ENCODE measurements at regions not wholly inside any gene's neighbourhood (a gene's known extent, or its start where the extent isn't known, plus 50 kb on each side); places are given as distances from the start of the nearest gene placed in this dataset.

GRCh38 chr13:44323754-44324153 lies 49.9 kb upstream of the SERP2 start:
- no peak for TF ChIP-seq TCF12 (IDR thresholded peaks at IDR 0.05; ENCODE audit: low read depth)
- no peak for TF ChIP-seq FOXM1 (IDR thresholded peaks at IDR 0.05; ENCODE audit: borderline replicate concordance, low read depth)
- no peak for TF ChIP-seq NFIC (IDR thresholded peaks at IDR 0.05)
- no peak for TF ChIP-seq EGR1 (IDR thresholded peaks at IDR 0.05)
- TF ChIP-seq TAF1 (IDR thresholded peaks at IDR 0.05; ENCODE audit: low read depth), result no peak
- no peak for TF ChIP-seq CEBPB (IDR thresholded peaks at IDR 0.05)
- TF ChIP-seq ZBTB7A (IDR thresholded peaks at IDR 0.05; ENCODE audit: low read depth), result no peak
- TF ChIP-seq CREB1 (IDR thresholded peaks at IDR 0.05; ENCODE audit: low read depth), result no peak
- TF ChIP-seq, protein P1, sequence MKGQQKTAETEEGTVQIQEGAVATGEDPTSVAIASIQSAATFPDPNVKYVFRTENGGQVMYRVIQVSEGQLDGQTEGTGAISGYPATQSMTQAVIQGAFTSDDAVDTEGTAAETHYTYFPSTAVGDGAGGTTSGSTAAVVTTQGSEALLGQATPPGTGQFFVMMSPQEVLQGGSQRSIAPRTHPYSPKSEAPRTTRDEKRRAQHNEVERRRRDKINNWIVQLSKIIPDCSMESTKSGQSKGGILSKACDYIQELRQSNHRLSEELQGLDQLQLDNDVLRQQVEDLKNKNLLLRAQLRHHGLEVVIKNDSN (IDR thresholded peaks at IDR 0.05), result no peak
- TF ChIP-seq YY1 (IDR thresholded peaks at IDR 0.05; ENCODE audit: low read depth), result no peak
- TF ChIP-seq RAD21 (IDR thresholded peaks at IDR 0.05; ENCODE audit: low read depth), result no peak
- TF ChIP-seq TEAD4 (IDR thresholded peaks at IDR 0.05), result no peak
- TF ChIP-seq MAX (IDR thresholded peaks at IDR 0.05), result no peak
- no peak for TF ChIP-seq EP300 (IDR thresholded peaks at IDR 0.05; ENCODE audit: borderline replicate concordance)
- TF ChIP-seq, protein P2, sequence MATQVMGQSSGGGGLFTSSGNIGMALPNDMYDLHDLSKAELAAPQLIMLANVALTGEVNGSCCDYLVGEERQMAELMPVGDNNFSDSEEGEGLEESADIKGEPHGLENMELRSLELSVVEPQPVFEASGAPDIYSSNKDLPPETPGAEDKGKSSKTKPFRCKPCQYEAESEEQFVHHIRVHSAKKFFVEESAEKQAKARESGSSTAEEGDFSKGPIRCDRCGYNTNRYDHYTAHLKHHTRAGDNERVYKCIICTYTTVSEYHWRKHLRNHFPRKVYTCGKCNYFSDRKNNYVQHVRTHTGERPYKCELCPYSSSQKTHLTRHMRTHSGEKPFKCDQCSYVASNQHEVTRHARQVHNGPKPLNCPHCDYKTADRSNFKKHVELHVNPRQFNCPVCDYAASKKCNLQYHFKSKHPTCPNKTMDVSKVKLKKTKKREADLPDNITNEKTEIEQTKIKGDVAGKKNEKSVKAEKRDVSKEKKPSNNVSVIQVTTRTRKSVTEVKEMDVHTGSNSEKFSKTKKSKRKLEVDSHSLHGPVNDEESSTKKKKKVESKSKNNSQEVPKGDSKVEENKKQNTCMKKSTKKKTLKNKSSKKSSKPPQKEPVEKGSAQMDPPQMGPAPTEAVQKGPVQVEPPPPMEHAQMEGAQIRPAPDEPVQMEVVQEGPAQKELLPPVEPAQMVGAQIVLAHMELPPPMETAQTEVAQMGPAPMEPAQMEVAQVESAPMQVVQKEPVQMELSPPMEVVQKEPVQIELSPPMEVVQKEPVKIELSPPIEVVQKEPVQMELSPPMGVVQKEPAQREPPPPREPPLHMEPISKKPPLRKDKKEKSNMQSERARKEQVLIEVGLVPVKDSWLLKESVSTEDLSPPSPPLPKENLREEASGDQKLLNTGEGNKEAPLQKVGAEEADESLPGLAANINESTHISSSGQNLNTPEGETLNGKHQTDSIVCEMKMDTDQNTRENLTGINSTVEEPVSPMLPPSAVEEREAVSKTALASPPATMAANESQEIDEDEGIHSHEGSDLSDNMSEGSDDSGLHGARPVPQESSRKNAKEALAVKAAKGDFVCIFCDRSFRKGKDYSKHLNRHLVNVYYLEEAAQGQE (IDR thresholded peaks at IDR 0.05; ENCODE audit: low read depth), result no peak
